HepG2 (cell line): ENCODE measurements at regions not wholly inside any gene's neighbourhood (a gene's known extent, or its start where the extent isn't known, plus 50 kb on each side); places are given as distances from the start of the nearest gene placed in this dataset.

Experiments
- ATAC-seq: fragments of 200-7000 bp; cut with Tn5 transposase; 3 replicates; pipeline ENCODE4 v1.9.1; 2020; ENCODE audit warnings: mild to moderate bottlenecking, moderate library complexity
- BruUV-seq: library from RNA; stranded (reverse); fragments of 400-500 nt; replicated peaks from 2 replicates; lab custom pipeline; 2021; lab: Mats Ljungman, UMichigan
- CTCF ChIA-PET: fragments of 300-600 bp; formaldehyde crosslinking; extraction: SDS; loops from one replicate; lab custom pipeline; 2021; ENCODE audit warnings: low total read pairs, inconsistent platforms, low intra/inter-chr PET ratio; lab: Yijun Ruan, JAX
- POLR2A ChIA-PET: fragments of 350-600 bp; sonication (Branson Sonifier 250); formaldehyde crosslinking; loops from one replicate; lab custom pipeline; 2020; ENCODE audit warnings: antibody characterized with exemption, inconsistent platforms; lab: Yijun Ruan, JAX
- DNase-seq: peaks from one replicate; pipeline ENCODE4 v3.0.0-alpha.2; 2015; ENCODE audit warnings: low spot score
- FAIRE-seq: peaks from 3 replicates; lab custom pipeline; 2011; peaks lifted over from hg19 to GRCh38; lab: Jason Lieb, UNC
- H2AFZ ChIP-seq: one replicate; pipeline ENCODE4 v1.6.1; 2011; ENCODE audit warnings: low read length, inconsistent platforms
- H3K27ac ChIP-seq: fragments of 300-600 bp; 3 replicates; pipeline ENCODE4 v1.8.0; 2011; ENCODE audit warnings: mixed run types, mild to moderate bottlenecking, mixed read lengths, low read length, inconsistent platforms; ENCODE audit not compliant: insufficient read depth; ENCODE audit errors: extremely low read length
- H3K27me3 ChIP-seq, 2 experiments: fragments of 200-600 bp in 1 of 2; 2 replicates in 1 of 2; 3 replicates in 1 of 2; pipeline versions ENCODE4 v1.6.0 to v1.8.0; 2011; ENCODE audit warnings: low read length in 2 of 2, mild to moderate bottlenecking in 2 of 2, moderate library complexity in 2 of 2, inconsistent platforms in 1 of 2; ENCODE audit not compliant: insufficient read depth in 2 of 2, control insufficient read depth in 1 of 2
- H3K36me3 ChIP-seq, 2 experiments: fragments of 200-600 bp in 1 of 2; replicated peaks in 1 of 2; 2 replicates in 1 of 2; 3 replicates in 1 of 2; pipeline versions ENCODE4 v1.5.1 to v1.8.0; 2011; ENCODE audit warnings: low read length in 2 of 2, inconsistent platforms in 1 of 2; ENCODE audit not compliant: insufficient read depth in 2 of 2, control insufficient read depth in 1 of 2
- H3K4me1 ChIP-seq: 2 replicates; pipeline ENCODE4 v1.5.1; 2012; ENCODE audit warnings: low read length, inconsistent platforms; ENCODE audit not compliant: insufficient read depth
- H3K4me2 ChIP-seq: 2 replicates; pipeline ENCODE4 v1.6.0; 2011; ENCODE audit warnings: low read depth, low read length, inconsistent platforms
- H3K4me3 ChIP-seq, 3 experiments: fragments of 200-600 bp in 1 of 3; sonication (generic), shearing (Covaris generic) in 1 of 3; replicated peaks in 1 of 3; 2 replicates each; pipeline ENCODE4 v1.5.1; 2011 to 2016; ENCODE audit warnings: low read length in 3 of 3, inconsistent platforms in 2 of 3, low read depth in 2 of 3, mild to moderate bottlenecking in 2 of 3, control low read depth in 1 of 3, mixed read lengths in 1 of 3; ENCODE audit not compliant: insufficient read depth in 1 of 3
- H3K79me2 ChIP-seq: one replicate; pipeline ENCODE4 v1.6.1; 2011; ENCODE audit warnings: low read length, inconsistent platforms; ENCODE audit not compliant: insufficient read depth
- H3K9ac ChIP-seq: 2 replicates; pipeline ENCODE4 v1.6.0; 2011; ENCODE audit warnings: mild to moderate bottlenecking, low read depth, low read length, inconsistent platforms; ENCODE audit not compliant: insufficient read depth
- H3K9me3 ChIP-seq: 2 replicates; pipeline ENCODE4 v1.5.1; 2012; ENCODE audit warnings: mild to moderate bottlenecking, low read length
- H4K20me1 ChIP-seq: 2 replicates; pipeline ENCODE4 v1.6.0; 2011; ENCODE audit warnings: inconsistent platforms, mild to moderate bottlenecking, low read length, moderate library complexity; ENCODE audit not compliant: insufficient read depth
- ATAD3A ChIP-seq: sonication (generic); formaldehyde crosslinking; IDR thresholded peaks from 2 replicates; pipeline ENCODE4 v1.4.0; 2020; ENCODE audit warnings: missing genetic modification reagents
- JARID2 ChIP-seq: sonication (generic); formaldehyde crosslinking; IDR thresholded peaks from 2 replicates; pipeline ENCODE4 v1.8.1; 2023; ENCODE audit warnings: missing genetic modification reagents, inconsistent platforms; ENCODE audit not compliant: insufficient replicate concordance
- KLF11 ChIP-seq: IDR thresholded peaks from 2 replicates; pipeline ENCODE4 v1.6.1; 2016; ENCODE audit warnings: missing compliant biosample characterization
- NFRKB ChIP-seq: fragments of 450-650 bp; IDR thresholded peaks from 2 replicates; pipeline ENCODE4 v1.6.1; 2017
- SKI ChIP-seq: fragments of 450-650 bp; IDR thresholded peaks from one replicate; pipeline ENCODE4 v1.6.1; 2018; ENCODE audit warnings: mild to moderate bottlenecking; ENCODE audit not compliant: partially characterized antibody
- SMAD1 ChIP-seq: sonication (generic); formaldehyde crosslinking; IDR thresholded peaks from 2 replicates; pipeline ENCODE4 v1.4.0; 2020; ENCODE audit warnings: missing genetic modification reagents, low read depth, mild to moderate bottlenecking, borderline replicate concordance
- ZFP62 ChIP-seq: sonication (generic); formaldehyde crosslinking; IDR thresholded peaks from 2 replicates; pipeline ENCODE4 v1.4.0; 2020; ENCODE audit warnings: missing genetic modification reagents
- ZMYM2 ChIP-seq: sonication (generic); formaldehyde crosslinking; IDR thresholded peaks from 2 replicates; pipeline ENCODE4 v1.8.0; 2022; ENCODE audit warnings: mild to moderate bottlenecking, missing genetic modification reagents
- ZNF121 ChIP-seq: sonication (generic); formaldehyde crosslinking; IDR thresholded peaks from 2 replicates; pipeline ENCODE4 v1.5.0; 2020; ENCODE audit warnings: mild to moderate bottlenecking, missing genetic modification reagents
- ZNF230 ChIP-seq: sonication (generic); formaldehyde crosslinking; IDR thresholded peaks from 2 replicates; pipeline ENCODE4 v1.4.0; 2020; ENCODE audit warnings: mild to moderate bottlenecking, missing genetic modification reagents
- ZNF839 ChIP-seq: sonication (generic); formaldehyde crosslinking; IDR thresholded peaks from 2 replicates; pipeline ENCODE4 v1.4.0; 2020; ENCODE audit warnings: missing genetic modification reagents, mild to moderate bottlenecking, borderline replicate concordance
- ZNF841 ChIP-seq: sonication (generic); formaldehyde crosslinking; IDR thresholded peaks from 2 replicates; pipeline ENCODE4 v1.8.1; 2023; ENCODE audit warnings: missing genetic modification reagents, borderline replicate concordance
- WGBS: methylation state at CpG from one replicate; pipeline ENCODE4 v1.1.6; 2017; ENCODE audit warnings: low lambda C conversion rate; 5-methylcytosine and 5-hydroxymethylcytosine counted together
- in situ Hi-C: cut with HindIII; loops from 2 replicates; pipeline ENCODE4 v1.10.0; 2017; ENCODE audit warnings: low pct_unique_long_range_greater_than_20kb; ENCODE audit not compliant: extremely low pct_ligation_motif_present
- intact Hi-C: fragments of 100-400 bp; cut with micrococcal nuclease; formaldehyde crosslinking; loops from one replicate; pipeline ENCODE4 v1.10.0; 2022; ENCODE audit not compliant: unreplicated experiment
- TF ChIP-seq, protein P1 (sequence below): sonication (generic); formaldehyde crosslinking; conservative IDR thresholded peaks from 2 replicates; pipeline ENCODE4 v1.4.0; 2020; ENCODE audit warnings: missing genetic modification reagents
- TF ChIP-seq, protein P2 (sequence below): sonication (generic); formaldehyde crosslinking; IDR thresholded peaks from 2 replicates; pipeline ENCODE4 v1.4.0; 2020; ENCODE audit warnings: missing genetic modification reagents, mild to moderate bottlenecking, borderline replicate concordance
- TF ChIP-seq, protein P3 (sequence below): sonication (generic); formaldehyde crosslinking; IDR thresholded peaks from 2 replicates; pipeline ENCODE4 v1.8.0; 2022; ENCODE audit warnings: mild to moderate bottlenecking, missing genetic modification reagents; ENCODE audit not compliant: insufficient replicate concordance
- TF ChIP-seq, protein P4 (sequence below): fragments of 450-650 bp; IDR thresholded peaks from 2 replicates; pipeline ENCODE4 v1.6.1; 2017; ENCODE audit warnings: mild to moderate bottlenecking

DNA sequence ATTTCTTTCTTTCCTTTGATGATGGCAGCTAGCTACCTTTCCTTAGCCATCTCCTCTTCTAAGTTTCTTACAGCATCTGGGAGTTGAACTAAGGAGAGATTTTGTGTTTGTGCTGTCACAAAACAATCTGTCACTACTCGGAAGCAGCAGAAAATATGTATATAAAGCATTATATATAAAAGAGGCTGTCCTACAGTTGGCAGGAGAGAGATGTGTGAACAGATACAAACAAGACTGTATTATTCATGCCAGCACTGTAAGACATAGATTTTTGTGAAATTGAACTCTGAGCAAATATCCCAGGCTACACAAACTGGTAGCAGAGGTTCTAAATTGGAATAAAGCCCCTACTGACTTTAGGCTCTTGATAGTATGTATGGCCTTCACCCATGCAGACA is 577.5 kb upstream of the NECTIN3 start:
- no TSS peak for BruUV-seq
- no peak for FAIRE-seq
- no peaks in the 10 kb centered on the region for H3K27me3 ChIP-seq
- H4K20me1 ChIP-seq, result no peaks in the 10 kb centered on the region
- H3K79me2 ChIP-seq, result no peaks in the 10 kb centered on the region
- ChIA-PET CTCF (no interaction called here), POLR2A (no interaction called here)
- no peak overlapping the region for H3K4me3 ChIP-seq
- no peak overlapping the region for H3K9ac ChIP-seq
- no peaks in the 10 kb centered on the region for H3K4me1 ChIP-seq
- intact Hi-C loops, result no loop called here
- no peaks in the 10 kb centered on the region for H3K36me3 ChIP-seq
- DNase-seq, result no peak
- no peak overlapping the region for H3K27ac ChIP-seq
- in situ Hi-C loops, result no loop called here
- 20% methylated on average over 1 of the region's 1 CpG for whole genome bisulfite sequencing
- no peak overlapping the region for H3K4me2 ChIP-seq
- ATAC-seq, result no peak
- no peak overlapping the region for H2AFZ ChIP-seq
- H3K9me3 ChIP-seq, result no peaks in the 10 kb centered on the region
- TF ChIP-seq KLF11 (CRISPR knock-in tag) (no peak), JARID2 (CRISPR knock-in tag) (no peak), ATAD3A (CRISPR knock-in tag) (no peak), ZNF839 (CRISPR knock-in tag) (no peak), ZNF841 (CRISPR knock-in tag) (no peak), ZNF230 (CRISPR knock-in tag) (no peak), ZNF121 (no peak), SMAD1 (no peak), ZMYM2 (CRISPR knock-in tag) (no peak), ZFP62 (CRISPR knock-in tag) (no peak), NFRKB (no peak), SKI (no peak)
- TF ChIP-seq, protein P1, sequence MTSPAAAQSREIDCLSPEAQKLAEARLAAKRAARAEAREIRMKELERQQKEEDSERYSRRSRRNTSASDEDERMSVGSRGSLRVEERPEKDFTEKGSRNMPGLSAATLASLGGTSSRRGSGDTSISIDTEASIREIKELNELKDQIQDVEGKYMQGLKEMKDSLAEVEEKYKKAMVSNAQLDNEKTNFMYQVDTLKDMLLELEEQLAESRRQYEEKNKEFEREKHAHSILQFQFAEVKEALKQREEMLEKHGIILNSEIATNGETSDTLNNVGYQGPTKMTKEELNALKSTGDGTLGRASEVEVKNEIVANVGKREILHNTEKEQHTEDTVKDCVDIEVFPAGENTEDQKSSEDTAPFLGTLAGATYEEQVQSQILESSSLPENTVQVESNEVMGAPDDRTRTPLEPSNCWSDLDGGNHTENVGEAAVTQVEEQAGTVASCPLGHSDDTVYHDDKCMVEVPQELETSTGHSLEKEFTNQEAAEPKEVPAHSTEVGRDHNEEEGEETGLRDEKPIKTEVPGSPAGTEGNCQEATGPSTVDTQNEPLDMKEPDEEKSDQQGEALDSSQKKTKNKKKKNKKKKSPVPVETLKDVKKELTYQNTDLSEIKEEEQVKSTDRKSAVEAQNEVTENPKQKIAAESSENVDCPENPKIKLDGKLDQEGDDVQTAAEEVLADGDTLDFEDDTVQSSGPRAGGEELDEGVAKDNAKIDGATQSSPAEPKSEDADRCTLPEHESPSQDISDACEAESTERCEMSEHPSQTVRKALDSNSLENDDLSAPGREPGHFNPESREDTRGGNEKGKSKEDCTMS (CRISPR knock-in tag), result no peak
- TF ChIP-seq, protein P2, sequence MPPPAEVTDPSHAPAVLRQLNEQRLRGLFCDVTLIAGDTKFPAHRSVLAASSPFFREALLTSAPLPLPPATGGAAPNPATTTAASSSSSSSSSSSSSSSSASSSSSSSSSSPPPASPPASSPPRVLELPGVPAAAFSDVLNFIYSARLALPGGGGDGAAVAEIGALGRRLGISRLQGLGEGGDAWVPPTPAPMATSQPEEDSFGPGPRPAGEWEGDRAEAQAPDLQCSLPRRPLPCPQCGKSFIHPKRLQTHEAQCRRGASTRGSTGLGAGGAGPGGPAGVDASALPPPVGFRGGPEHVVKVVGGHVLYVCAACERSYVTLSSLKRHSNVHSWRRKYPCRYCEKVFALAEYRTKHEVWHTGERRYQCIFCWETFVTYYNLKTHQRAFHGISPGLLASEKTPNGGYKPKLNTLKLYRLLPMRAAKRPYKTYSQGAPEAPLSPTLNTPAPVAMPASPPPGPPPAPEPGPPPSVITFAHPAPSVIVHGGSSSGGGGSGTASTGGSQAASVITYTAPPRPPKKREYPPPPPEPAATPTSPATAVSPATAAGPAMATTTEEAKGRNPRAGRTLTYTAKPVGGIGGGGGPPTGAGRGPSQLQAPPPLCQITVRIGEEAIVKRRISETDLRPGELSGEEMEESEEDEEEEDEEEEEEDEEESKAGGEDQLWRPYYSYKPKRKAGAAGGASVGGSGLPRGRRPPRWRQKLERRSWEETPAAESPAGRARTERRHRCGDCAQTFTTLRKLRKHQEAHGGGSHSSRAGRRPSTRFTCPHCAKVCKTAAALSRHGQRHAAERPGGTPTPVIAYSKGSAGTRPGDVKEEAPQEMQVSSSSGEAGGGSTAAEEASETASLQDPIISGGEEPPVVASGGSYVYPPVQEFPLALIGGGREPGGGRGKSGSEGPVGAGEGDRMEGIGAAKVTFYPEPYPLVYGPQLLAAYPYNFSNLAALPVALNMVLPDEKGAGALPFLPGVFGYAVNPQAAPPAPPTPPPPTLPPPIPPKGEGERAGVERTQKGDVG, result no peak
- TF ChIP-seq, protein P3, sequence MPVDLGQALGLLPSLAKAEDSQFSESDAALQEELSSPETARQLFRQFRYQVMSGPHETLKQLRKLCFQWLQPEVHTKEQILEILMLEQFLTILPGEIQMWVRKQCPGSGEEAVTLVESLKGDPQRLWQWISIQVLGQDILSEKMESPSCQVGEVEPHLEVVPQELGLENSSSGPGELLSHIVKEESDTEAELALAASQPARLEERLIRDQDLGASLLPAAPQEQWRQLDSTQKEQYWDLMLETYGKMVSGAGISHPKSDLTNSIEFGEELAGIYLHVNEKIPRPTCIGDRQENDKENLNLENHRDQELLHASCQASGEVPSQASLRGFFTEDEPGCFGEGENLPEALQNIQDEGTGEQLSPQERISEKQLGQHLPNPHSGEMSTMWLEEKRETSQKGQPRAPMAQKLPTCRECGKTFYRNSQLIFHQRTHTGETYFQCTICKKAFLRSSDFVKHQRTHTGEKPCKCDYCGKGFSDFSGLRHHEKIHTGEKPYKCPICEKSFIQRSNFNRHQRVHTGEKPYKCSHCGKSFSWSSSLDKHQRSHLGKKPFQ (CRISPR knock-in tag), result no peak
- TF ChIP-seq, protein P4, sequence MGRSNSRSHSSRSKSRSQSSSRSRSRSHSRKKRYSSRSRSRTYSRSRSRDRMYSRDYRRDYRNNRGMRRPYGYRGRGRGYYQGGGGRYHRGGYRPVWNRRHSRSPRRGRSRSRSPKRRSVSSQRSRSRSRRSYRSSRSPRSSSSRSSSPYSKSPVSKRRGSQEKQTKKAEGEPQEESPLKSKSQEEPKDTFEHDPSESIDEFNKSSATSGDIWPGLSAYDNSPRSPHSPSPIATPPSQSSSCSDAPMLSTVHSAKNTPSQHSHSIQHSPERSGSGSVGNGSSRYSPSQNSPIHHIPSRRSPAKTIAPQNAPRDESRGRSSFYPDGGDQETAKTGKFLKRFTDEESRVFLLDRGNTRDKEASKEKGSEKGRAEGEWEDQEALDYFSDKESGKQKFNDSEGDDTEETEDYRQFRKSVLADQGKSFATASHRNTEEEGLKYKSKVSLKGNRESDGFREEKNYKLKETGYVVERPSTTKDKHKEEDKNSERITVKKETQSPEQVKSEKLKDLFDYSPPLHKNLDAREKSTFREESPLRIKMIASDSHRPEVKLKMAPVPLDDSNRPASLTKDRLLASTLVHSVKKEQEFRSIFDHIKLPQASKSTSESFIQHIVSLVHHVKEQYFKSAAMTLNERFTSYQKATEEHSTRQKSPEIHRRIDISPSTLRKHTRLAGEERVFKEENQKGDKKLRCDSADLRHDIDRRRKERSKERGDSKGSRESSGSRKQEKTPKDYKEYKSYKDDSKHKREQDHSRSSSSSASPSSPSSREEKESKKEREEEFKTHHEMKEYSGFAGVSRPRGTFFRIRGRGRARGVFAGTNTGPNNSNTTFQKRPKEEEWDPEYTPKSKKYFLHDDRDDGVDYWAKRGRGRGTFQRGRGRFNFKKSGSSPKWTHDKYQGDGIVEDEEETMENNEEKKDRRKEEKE, result no peak
